GM23338 (cell line): ENCODE measurements at regions not wholly inside any gene's neighbourhood (a gene's known extent, or its start where the extent isn't known, plus 50 kb on each side); places are given as distances from the start of the nearest gene placed in this dataset.

Experiments
- ATAC-seq: fragments of 200-7000 bp; cut with Tn5 transposase; 3 replicates; pipeline ENCODE4 v1.9.1; 2020
- DNase-seq: peaks from one replicate; pipeline ENCODE4 v3.0.0-alpha.2; 2015; ENCODE audit warnings: low spot score
- H2AFZ ChIP-seq: fragments of 200-600 bp; sonication (generic); 2 replicates; pipeline ENCODE4 v1.8.0; 2016; ENCODE audit warnings: antibody characterized with exemption, mild to moderate bottlenecking, moderate library complexity
- H3F3A ChIP-seq: fragments of 200-600 bp; sonication (generic); replicated peaks from 2 replicates; pipeline ENCODE4 v1.8.0; 2017; ENCODE audit warnings: antibody characterized with exemption, mixed run types, low read depth
- H3K27ac ChIP-seq: fragments of 200-600 bp; sonication (generic); 2 replicates; pipeline ENCODE4 v1.6.1; 2016; ENCODE audit warnings: low read depth
- H3K27me3 ChIP-seq: fragments of 200-600 bp; sonication (generic); 2 replicates; pipeline ENCODE4 v1.8.0; 2016; ENCODE audit warnings: mild to moderate bottlenecking, mixed run types, moderate library complexity; ENCODE audit not compliant: insufficient read depth
- H3K36me3 ChIP-seq: fragments of 200-600 bp; sonication (generic); 2 replicates; pipeline ENCODE4 v1.8.0; 2016; ENCODE audit warnings: mild to moderate bottlenecking; ENCODE audit not compliant: insufficient read depth
- H3K4me1 ChIP-seq: fragments of 200-600 bp; sonication (generic); 2 replicates; pipeline ENCODE4 v1.8.0; 2016; ENCODE audit warnings: mild to moderate bottlenecking, moderate library complexity; ENCODE audit not compliant: insufficient read depth
- H3K4me2 ChIP-seq: fragments of 200-600 bp; sonication (generic); 2 replicates; pipeline ENCODE4 v1.7.1; 2017; ENCODE audit warnings: mixed run types
- H3K4me3 ChIP-seq: fragments of 200-600 bp; sonication (generic); 2 replicates; pipeline ENCODE4 v1.6.1; 2016; ENCODE audit warnings: mixed run types
- H3K79me2 ChIP-seq: fragments of 200-600 bp; sonication (generic); replicated peaks from 2 replicates; pipeline ENCODE4 v1.8.0; 2017; ENCODE audit warnings: mild to moderate bottlenecking; ENCODE audit not compliant: insufficient read depth
- H3K9me2 ChIP-seq: fragments of 200-600 bp; sonication (generic); 2 replicates; pipeline ENCODE4 v1.8.0; 2017; ENCODE audit not compliant: insufficient read depth
- H4K20me1 ChIP-seq: fragments of 200-600 bp; sonication (generic); replicated peaks from 2 replicates; pipeline ENCODE4 v1.8.0; 2017; ENCODE audit warnings: mild to moderate bottlenecking; ENCODE audit not compliant: insufficient read depth
- H3K27ac Mint-ChIP-seq: 2 replicates; pipeline ENCODE4 v1.8.0; 2020; ENCODE audit warnings: inconsistent platforms, mild to moderate bottlenecking, moderate library complexity, mixed read lengths
- H3K27me3 Mint-ChIP-seq: 3 replicates; pipeline ENCODE4 v1.8.0; 2022; ENCODE audit warnings: low read depth, mild to moderate bottlenecking, moderate library complexity, mixed read lengths, inconsistent platforms; ENCODE audit not compliant: insufficient read depth, poor library complexity
- H3K36me3 Mint-ChIP-seq: 3 replicates; pipeline ENCODE4 v1.8.0; 2021; ENCODE audit warnings: low read depth, mild to moderate bottlenecking, inconsistent platforms, moderate library complexity, mixed read lengths
- H3K4me1 Mint-ChIP-seq: 3 replicates; pipeline ENCODE4 v1.8.0; 2020; ENCODE audit warnings: mild to moderate bottlenecking, inconsistent platforms, mixed read lengths
- H3K4me3 Mint-ChIP-seq: 3 replicates; pipeline ENCODE4 v1.8.0; 2021; ENCODE audit warnings: moderate library complexity, mild to moderate bottlenecking, inconsistent platforms, mixed read lengths
- H3K9me3 Mint-ChIP-seq: 3 replicates; pipeline ENCODE4 v1.8.0; 2020; ENCODE audit warnings: moderate library complexity, mild to moderate bottlenecking, inconsistent platforms, mixed read lengths
- CREB1 ChIP-seq: fragments of 250-450 bp; sonication (Bioruptor Pico); IDR thresholded peaks from 2 replicates; pipeline ENCODE4 v1.5.0; 2020; ENCODE audit warnings: low read depth, mild to moderate bottlenecking, moderate library complexity
- CTCF ChIP-seq, 2 experiments: fragments of 200-600 bp in 1 of 2; sonication (generic) in 1 of 2; conservative IDR thresholded peaks; 2 replicates each; pipeline versions ENCODE4 v1.5.1 to v1.6.1; 2016 to 2017; ENCODE audit warnings: antibody characterized with exemption in 2 of 2, low read depth in 2 of 2, mild to moderate bottlenecking in 2 of 2, moderate library complexity in 1 of 2
- ETS1 ChIP-seq: IDR thresholded peaks from 2 replicates; pipeline ENCODE4 v1.6.1; 2016; ENCODE audit warnings: antibody characterized with exemption
- EZH2 ChIP-seq: fragments of 200-600 bp; sonication (generic); IDR thresholded peaks from one replicate; pipeline ENCODE4 v1.8.0; 2017; ENCODE audit warnings: antibody characterized with exemption, mild to moderate bottlenecking, low read depth; ENCODE audit not compliant: unreplicated experiment
- EZH2phosphoT487 ChIP-seq: fragments of 200-600 bp; sonication (generic); IDR thresholded peaks from one replicate; pipeline ENCODE4 v1.8.1; 2018; ENCODE audit warnings: antibody characterized with exemption; ENCODE audit not compliant: unreplicated experiment
- JUNB ChIP-seq: IDR thresholded peaks from one replicate; pipeline ENCODE4 v1.6.1; 2016; ENCODE audit warnings: antibody characterized with exemption; ENCODE audit not compliant: unreplicated experiment
- NANOG ChIP-seq: IDR thresholded peaks from 2 replicates; pipeline ENCODE4 v1.6.1; 2016; ENCODE audit warnings: antibody characterized with exemption, borderline replicate concordance
- REST ChIP-seq: IDR thresholded peaks from one replicate; pipeline ENCODE4 v1.6.1; 2018; ENCODE audit warnings: antibody characterized with exemption; ENCODE audit not compliant: unreplicated experiment
- STAT1 ChIP-seq: IDR thresholded peaks from one replicate; pipeline ENCODE4 v1.6.1; 2016; ENCODE audit warnings: antibody characterized with exemption; ENCODE audit not compliant: unreplicated experiment

GRCh38 chr14:101666264-101666663 lies 95.2 kb upstream of the PPP2R5C start (continued):
- TF ChIP-seq CTCF (conservative IDR thresholded peaks at IDR 0.05; ENCODE audit: low read depth in 2 of 2) (no peak), ETS1 (no peak), EZH2 (no peak), REST (no peak)

- Histone ChIP-seq H3K4me3 (no peak overlapping the region), H3K27me3 (no peaks in the 10 kb centered on the region), H3K36me3 (no peaks in the 10 kb centered on the region), H3K9me2 (no peaks in the 10 kb centered on the region; the same call in 1 of the 2 replicates), H3K4me2 (no peak overlapping the region), H3K27ac (no peak overlapping the region), H4K20me1 (no peaks in the 10 kb centered on the region), H2AFZ (no peak overlapping the region), H3K4me1 (no peaks in the 10 kb centered on the region), H3F3A (no peaks in the 10 kb centered on the region), H3K79me2 (no peaks in the 10 kb centered on the region)
- Mint-ChIP-seq H3K27ac (no peak overlapping the region), H3K4me3 (no peak overlapping the region), H3K27me3 (peaks cover 3% of the 10 kb centered on the region), H3K36me3 (no peaks in the 10 kb centered on the region), H3K4me1 (no peaks in the 10 kb centered on the region; the same call in 2 of the 3 replicates), H3K9me3 (peaks cover 29% of the 10 kb centered on the region)
- no peak for DNase-seq
- TF ChIP-seq STAT1 (no peak), NANOG (no peak), EZH2phosphoT487 (no peak), EZH2 (no peak), JUNB (no peak), REST (no peak), CTCF (conservative IDR thresholded peaks at IDR 0.05; ENCODE audit: low read depth in 2 of 2) (no peak), CREB1 (CRISPR knock-in tag) (no peak)
- ATAC-seq, result no peak
Measured at GRCh38 chr14:101669629-101670028, 91.9 kb upstream of the PPP2R5C start.
